ENCODE measurements at regions not wholly inside any gene's neighbourhood (a gene's known extent, or its start where the extent isn't known, plus 50 kb on each side); places are given as distances from the start of the nearest gene placed in this dataset.
"Not testable (repeated sequence)": the region's sequence is repeated elsewhere in the genome, so short reads cannot be mapped to it uniquely, and the experiment has no call there.

DNA sequence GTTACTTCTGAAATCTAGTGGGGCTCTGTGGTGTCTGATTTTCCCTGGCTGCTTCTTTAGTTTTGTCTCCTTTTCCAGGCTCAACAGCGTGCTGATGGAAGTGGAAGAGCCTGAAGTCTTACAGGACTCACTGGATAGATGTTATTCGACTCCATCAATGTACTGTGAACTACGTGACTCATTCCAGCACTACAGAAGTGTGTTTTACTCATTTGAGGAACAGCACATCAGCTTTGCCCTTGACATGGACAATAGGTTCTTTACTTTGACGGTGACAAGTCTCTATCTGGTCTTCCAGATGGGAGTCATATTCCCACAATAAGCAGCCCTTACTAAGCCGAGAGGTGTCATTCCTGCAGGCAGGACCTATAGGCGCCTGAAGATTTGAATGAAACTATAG is 51.1 kb downstream of the NBPF8 start:
- not testable (repeated sequence) for DNase-seq

DNA sequence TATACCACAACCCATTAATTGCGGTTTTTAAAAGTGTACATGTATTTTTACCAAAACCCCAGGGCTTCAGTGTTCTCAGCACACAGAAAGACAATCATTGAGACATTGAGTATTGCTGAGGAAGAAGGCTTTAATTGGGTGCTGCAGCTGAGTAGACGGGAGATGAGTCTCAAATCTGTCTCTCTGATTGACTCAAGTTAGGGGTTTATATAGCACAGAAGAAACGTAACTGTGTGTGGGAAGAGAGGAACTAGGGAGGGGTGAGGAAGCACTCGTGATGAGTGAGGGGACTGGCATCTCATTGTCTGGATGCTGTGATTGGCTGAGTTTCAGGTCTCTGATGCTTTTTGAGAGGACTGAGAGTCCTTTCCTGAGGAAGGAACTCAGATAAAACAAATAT is 62.8 kb downstream of the NBPF8 start:
- not testable (repeated sequence) for DNase-seq

DNA sequence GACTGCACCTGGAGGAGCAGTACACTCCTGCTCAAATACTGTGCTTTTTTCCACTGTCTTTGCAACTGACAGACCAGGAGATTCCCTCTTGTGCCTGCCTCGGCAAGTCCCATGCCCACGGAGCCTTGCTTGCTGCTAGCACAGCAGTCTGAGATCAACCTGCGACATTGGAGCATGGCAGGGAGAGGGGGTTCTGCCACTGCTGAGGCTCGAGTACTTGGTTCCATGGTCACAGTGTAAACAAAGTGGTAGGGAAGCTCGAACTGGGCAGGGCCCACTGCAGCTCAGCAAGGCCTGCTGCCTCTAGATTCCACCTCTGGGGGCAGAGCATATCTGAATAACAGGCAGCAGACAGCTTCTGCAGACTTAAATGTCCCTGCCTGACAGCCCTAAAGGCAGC is 63.6 kb downstream of the NBPF8 start:
- not testable (repeated sequence) for DNase-seq

DNA sequence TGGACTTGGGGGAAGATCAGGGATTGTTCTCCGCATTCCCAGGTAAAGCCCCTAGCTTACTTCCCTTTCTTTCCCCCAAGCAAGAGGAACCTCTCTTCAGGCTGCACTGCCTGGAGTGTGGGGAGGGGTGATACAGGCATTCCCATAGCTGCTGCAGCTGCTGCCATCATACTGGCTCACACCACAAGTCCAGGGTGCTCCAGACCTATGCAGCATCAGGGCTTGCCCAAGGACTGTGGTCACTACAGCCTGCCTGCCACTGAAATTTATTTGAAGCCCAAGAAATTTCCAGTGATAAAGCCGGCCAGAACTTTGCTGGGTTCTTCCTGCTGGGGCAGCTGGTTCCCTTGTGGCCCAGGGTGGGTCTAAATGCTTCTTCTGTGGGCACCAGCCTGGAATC is 72.7 kb downstream of the NBPF8 start:
- not testable (repeated sequence) for DNase-seq

DNA sequence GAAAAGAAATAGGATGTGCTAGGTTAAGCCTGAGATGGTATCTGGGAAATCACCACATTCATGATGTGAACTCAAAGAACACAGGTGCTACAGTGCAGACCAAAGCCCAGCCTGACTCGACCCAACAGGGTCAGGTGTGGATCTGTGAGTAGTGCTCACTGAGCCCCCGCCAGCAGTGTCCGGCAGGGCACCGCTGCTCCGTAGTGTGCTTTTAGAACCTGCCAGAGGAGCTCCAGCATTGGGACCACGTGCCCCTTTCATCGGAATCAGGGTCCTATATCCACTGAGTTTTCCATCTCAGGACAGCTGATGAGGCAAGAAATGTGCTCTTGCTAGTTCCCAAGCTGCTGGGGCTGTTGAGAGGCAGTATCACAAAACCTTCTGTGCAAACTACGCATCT is 74.4 kb downstream of the NBPF8 start:
- not testable (repeated sequence) for DNase-seq

DNA sequence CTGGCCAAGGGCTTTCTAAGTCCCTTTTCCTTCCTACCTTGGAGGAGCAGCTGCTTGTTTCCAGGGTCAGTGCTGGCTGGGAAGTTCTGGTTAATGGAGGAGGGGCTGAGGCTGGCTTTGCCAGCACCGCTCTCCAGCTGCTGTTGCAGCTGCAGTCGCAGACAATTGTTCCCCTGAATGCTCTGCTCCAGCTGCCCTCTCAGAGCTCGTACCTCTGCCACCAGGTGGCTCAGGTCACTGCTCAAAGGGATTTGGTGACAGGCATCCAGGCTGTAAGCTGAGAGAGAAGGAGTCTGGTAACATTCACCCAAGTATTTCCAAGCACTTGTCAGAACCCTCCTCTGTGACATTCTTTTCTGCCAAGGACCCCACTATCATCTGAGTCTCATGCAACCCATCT is 82.3 kb downstream of the NBPF8 start:
- not testable (repeated sequence) for DNase-seq

DNA sequence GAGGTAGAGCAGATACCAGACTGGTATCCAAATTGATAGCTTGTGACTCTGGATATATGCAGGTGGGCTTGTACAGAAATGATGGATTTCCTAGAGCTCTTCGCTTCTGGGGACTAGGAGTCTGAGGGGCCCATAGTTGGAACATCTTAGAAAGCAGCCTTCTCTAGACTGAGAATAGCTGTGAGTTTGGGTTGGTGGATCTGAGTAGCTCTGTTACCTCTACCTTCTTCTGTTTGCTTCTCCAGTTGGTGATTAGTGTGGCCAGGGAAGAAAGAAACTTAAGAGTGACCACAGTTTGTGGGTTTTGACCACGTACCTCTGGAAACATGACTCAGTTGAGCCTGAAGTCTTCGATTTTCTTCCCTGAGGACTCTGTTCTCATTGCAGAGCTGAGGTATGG is 88.4 kb downstream of the NBPF8 start:
- DNase-seq, result not testable (repeated sequence)

DNA sequence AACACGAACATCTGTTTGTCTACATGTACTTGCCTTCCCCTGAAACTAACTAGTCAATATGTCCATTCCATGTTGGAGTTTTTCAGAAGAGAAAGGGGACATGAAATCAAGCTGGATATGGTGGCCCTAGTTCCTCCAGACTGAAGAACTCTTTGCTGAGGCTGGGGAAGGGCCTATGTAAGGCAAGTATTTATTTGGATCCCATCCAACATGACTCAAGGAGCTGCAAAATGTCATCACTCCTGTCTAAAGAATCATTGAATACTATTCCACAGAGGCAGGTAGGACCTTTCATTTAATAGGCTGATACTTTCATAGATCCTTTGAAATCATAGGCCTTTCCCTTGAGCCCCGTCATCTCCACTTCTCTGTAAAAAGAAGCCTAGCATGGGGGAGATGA is 91.5 kb downstream of the NBPF8 start:
- DNase-seq, result not testable (repeated sequence)

DNA sequence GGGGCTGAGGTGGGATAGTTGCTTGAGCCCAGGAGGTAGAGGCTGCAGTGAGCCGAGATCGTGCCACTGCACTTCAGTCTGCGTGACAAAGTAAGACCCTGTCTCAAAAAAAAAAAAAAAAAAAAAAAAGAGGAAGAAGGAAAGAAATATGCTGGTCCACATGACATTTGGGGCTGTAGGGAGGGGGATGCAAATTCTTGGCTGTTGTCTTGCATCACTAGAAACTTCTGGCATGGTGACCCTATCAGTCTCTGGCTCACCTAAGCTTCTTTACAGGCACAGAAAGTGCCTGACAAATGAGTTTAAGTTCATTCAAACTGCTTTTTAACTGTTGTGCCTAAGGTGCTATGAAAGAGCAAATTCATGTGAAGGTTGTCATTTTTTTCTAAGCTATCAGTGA is 93.5 kb downstream of the NBPF8 start:
- DNase-seq, result not testable (repeated sequence)

DNA sequence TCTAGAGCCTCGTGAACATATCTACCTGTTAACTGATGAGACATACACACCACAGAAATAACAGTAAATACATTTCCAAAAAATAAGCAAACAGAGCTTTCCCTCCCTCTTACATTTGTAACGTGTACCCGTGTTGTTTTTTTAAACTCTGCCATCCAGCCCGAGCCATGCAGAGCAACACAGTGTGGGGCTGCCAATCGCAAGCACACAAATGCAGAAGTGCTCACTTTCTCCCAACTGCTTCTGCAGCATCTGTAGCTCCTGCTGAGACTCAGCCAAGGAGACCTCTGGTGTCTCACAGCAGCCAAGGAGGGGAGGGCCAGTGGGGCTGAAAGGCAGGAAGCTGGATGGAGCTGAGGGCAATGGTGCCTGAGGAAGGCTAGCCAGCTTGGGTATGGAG is 94.4 kb downstream of the NBPF8 start:
- not testable (repeated sequence) for DNase-seq

DNA sequence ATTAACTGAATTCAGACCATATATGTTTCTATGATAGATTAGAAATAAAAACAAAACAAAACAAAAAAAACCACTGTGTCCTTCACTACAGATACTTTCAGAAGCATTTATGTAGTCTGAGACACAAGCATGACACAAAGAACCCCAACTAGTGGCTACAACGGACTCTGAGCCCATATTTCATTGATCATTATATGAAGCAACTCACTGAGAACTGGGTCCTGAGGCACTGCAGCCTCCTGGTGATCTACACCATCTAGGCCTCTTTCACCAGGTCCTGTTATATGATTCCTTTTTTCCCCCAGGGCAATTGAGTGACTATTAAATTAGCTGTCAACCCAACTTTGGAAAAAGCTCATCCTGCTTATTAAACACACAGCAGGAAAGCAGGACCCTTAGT is 98.3 kb downstream of the NBPF8 start:
- DNase-seq, result not testable (repeated sequence)

DNA sequence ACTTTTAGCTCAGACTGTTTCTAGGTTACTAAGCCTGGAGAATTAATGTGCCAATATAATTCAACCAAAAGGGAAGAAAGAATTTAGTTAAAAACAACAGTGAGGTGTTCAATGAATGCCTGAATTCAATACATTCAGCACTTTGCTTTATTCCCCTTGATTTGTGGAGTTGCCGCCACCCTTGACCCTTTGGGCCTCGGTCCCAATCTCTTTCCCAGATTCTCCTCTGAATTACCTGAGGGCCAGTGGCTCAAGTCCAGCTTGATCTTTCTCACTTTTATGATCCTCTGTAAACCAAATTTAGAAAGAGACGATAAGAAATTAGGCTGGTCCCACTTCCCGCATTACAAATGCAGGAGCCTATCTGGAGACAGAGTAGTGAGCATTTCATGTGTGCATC is 98.7 kb downstream of the NBPF8 start:
- DNase-seq, result not testable (repeated sequence)

DNA sequence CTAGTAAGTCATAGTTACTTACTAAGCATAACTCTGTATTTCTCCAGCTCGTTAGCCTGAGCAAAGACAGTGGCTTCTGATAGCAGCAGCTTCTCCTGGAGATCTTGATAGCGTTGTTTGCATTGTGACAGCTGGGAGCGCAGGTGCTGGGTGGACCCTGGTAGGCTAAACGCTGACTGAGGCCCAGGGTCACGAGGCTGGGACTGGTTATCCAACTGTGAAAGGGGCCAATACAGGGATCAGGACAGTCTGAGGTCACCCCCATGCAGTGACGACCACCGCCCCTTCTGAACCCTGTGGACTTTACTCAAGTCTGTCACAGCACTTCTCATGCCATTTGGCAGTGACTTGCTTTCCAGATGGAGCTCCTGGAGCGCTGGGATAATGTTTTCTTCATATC is 104.4 kb downstream of the NBPF8 start:
- not testable (repeated sequence) for DNase-seq

DNA sequence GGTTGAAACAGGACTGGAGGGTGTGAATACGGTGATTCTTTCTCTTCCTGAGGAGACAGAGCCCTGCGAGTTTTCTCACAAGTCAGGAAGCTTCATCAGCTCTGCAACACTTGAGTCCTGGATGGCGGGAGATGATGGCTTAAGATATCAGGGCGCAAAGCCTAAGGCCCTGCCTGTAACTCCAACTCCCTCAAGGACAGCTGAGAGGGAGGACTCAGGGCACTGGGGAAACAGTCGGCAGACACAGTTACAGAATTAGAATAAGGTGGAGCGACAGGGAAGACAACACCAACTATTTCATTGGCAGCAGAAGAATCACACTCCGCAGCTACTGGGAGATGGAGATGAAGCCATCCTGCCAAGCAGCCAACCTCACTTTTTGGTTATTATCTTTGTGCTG is 109.6 kb downstream of the NBPF8 start:
- not testable (repeated sequence) for DNase-seq

DNA sequence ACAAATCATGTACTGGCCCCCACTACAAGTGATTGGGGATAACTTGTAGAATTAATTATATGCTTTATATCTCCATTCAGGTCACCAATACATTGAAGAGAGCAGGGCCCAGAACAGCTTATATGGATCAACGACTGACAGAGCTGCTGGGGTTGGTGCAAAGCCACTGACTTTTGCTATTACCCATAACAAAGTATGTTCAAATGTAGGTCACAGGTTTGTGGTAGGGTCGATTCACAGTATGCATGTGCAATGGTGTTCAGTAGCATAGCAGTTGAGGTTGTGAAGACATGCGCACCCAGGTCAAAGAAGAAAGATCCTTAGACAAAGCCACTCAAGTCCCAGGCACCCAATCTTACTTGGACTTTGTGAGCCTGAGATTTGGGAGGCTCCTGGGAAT is 110.6 kb downstream of the NBPF8 start:
- not testable (repeated sequence) for DNase-seq

DNA sequence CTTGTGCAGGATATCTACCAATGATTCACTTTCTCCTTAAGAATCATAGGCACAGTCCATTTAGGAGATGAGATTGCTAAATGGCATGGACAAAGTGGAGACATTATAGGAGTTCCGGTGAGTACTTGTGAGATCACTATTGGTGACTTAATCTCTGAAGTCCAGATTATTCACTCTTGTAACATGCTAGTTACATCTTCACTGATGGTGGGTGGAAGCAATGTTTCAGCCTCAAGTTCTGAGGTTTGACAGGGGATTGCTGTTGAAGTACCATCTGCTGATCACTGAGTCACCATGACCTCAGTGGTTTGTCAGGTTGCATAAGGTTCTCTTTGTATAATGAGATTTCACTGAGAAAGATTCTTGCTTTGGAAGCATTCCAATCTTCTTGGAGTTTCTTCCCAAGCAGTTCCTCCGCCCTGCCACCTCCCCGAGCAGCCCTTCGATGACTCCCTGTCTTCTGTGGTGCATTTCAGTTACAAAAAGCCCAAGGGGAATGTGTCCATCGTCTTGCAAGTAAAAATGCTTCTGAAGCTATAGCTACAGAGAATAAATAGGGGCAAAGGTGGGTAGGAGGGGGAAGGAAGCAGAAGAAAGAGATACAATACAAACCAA is 114.7 kb downstream of the NBPF8 start:
- not testable (repeated sequence) for DNase-seq

DNA sequence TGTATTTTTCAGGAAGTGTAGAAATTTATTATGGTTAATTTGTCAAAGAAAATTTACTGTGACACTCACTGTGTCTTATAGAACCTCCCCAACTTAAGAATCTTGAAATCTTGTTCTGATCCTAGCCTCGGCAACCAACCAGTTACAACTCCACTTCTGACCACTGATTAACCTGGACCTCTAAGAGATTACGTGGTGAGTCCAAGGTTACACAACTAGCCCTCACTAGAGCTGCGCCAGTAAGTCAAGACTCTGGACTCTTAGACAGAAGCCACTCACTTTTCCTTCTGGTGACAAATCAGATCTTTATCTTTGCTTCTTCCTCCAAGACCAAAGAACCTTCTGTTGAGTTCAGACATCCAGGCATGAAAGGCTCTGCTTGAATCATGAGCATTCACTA is 116.6 kb downstream of the NBPF8 start:
- not testable (repeated sequence) for DNase-seq

DNA sequence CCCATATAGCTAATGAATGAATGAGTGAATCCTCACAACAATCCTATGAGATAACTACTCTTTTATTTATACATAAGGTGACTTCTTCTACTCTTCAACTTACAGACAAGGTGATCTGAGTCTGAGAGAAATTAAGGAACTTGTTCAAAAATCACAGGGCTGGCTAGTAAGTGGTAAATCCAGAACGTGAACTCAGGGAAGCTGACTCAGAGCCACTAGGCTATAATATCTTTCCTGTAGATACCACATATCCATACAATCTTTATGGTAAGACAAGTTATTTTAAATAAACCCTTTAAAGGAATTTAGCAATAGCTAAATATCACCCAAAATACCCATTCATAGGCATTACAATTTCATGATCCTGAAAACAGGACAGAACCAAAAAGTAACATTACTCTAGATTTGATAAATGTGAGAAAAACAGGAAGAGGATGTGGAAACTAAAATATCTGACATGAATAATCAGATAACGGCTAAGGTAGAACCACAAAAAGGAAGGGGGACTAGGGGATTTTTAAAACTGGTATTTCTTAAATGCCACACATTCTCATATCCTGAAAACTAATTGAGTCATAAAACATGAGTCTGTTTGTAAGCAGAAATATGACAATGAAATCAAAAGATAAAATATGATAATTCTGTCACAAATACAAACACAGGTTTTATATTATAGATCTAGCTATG is 119.7 kb downstream of the NBPF8 start:
- DNase-seq, result not testable (repeated sequence)

DNA sequence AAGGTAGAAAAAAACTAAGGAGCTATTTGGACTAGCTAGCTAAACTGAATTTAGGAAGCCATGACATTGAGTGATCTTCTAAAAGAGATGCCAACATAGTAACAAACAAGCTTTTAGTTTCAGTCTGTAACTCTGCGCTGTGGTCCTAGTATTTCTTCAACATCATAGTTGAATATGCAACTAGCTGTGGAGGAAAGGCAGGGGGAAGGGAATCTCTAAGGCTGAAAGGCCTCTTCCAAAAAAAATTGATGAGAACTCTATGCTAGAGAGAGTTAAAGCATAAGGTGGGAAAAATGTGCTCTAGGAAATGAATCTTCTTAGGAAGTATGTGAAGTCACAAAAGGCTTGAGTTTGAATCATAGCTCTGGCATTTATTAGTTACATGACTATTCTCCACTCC is 120.2 kb downstream of the NBPF8 start:
- DNase-seq, result not testable (repeated sequence)

DNA sequence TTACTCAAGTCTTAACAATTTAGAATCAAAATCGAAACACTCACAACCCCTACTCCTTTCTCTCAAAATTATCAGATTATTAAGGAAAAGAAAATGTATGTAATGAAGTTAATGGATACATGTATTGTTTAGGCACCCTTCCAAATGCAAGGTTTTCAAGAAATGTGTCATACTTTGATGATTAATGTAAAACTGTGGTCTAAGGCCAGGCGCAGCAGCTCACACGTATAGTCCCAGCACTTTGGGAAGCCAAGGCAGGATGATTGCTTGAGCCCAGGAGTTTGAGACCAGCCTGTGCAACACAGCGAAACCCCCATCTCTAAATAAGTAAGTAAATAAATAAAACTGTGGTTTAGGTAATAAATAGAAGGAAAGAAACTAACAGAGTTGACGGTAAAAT is 126.6 kb downstream of the NBPF8 start:
- DNase-seq, result not testable (repeated sequence)

DNA sequence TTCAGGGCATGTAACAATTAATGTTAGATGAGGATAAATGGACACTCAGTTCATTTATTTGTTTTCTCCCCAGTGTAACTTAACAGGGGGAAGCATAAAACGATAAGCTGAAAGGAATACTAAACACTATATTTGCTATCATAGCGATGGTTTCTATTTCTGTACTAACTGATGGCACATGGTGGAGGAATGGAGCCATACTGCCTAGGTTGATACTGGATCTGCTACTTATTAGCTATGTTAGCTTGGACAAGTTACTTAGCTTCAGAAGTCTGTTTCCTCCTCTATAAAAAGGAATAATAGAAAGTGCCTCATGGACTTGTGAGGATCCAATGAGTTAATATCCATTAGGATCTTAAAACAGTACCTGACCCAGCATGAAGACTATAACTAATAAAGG is 127.5 kb downstream of the NBPF8 start:
- DNase-seq, result not testable (repeated sequence)

DNA sequence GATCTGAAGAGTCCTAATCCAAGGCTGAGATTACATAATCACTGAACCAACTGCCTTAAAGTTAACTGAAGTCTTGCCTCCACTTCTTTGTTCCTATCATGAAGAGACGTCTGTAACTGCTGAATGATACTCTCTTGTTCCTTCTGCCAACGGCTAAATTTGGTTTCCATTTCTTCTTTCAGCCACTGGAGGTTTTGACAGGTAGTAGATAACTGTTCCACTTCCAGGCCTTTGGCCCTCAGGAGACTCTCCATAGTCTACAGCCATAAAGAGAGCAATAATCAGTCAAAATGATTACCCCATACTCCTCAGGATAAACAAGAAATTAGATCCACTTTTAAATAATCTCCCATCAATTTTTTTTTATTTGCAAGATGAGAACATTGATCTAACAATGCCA is 128.1 kb downstream of the NBPF8 start:
- DNase-seq, result not testable (repeated sequence)

DNA sequence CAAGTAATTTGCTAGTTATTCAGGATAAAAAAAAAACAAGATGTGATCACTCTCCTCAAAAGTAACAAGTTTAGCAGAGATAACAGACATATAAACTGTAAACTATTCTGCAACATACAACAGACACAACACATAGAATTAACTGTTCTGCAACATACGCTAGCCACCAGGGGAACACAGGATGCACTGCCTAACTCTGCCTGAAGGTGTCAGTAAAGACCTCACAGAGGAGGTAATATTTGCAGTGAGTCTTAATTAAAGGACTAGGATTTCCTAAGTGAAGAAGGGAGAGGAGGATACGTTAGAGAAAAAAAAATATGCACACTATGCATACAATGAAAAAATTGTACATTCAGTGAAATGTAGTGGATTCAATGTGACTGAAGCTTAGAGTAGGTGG is 129.6 kb downstream of the NBPF8 start:
- peak; percentile 81 for DNase-seq

DNA sequence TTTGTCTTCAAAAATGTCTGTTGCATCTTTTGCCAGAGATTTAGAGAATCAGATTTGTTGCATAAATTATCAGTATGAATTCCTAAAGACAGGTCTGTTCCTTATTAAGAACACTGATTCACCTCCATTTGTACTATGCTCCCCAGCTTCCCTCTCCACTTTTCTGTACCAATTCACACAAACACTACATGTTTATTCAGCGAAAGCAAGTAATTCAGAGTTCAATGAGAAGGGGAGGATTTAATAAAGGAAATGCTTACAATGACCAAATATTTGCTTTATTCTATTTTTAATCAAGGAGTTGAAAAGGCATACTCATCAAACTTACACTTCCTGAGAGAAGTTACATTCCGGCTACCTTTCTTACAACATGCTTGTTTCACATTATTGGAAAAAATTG is 135.5 kb downstream of the NBPF8 start:
- DNase-seq, result not testable (repeated sequence)

DNA sequence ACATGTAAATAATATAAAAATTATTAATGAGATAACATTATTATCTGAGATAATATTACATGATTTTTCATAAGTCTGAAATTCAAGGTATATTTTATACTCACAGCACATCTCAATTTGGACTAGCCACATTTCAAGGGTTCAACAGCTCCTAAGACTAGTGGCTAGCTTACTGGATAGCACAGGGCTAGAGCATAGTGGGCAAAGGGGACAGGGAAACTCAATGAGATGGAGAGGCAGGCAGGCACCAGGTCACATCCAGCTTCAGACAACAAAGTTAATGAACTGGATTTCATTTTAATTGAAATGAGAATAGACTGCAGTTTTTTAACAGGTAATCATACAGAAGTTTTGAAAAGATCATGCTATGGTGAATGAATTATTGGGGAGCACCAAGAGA is 137.4 kb downstream of the NBPF8 start:
- DNase-seq, result not testable (repeated sequence)
